ENCODE measurements at regions not wholly inside any gene's neighbourhood (a gene's known extent, or its start where the extent isn't known, plus 50 kb on each side); places are given as distances from the start of the nearest gene placed in this dataset.

DNA sequence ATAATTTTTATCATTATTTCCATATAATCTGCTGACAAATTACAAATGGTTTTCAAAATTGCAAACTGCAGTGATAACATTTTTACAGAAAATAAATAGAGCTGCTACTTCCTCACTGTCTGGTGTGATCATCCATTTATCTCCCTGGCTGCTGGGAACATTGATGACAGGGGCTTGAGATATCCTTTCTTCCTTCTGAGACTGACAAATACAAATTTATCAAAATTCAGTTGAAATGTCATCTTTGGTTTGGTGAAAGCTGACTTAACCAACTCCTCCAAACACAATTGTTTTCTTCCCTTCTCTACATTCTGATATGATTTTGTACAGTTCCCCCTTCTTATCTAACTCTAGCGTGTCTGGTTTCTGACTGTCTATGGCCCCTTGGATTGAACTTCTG is 611.8 kb upstream of the KLF4 start:
- H3K4me3 Mint-ChIP-seq: no peak overlapping the region
- H3K4me1 Mint-ChIP-seq: no peaks in the 10 kb centered on the region
- no peak overlapping the region for H3K27ac Mint-ChIP-seq
- H3K9me3 Mint-ChIP-seq: no peaks in the 10 kb centered on the region
- H3K27me3 Mint-ChIP-seq: no peaks in the 10 kb centered on the region
- H3K36me3 Mint-ChIP-seq: no peaks in the 10 kb centered on the region

DNA sequence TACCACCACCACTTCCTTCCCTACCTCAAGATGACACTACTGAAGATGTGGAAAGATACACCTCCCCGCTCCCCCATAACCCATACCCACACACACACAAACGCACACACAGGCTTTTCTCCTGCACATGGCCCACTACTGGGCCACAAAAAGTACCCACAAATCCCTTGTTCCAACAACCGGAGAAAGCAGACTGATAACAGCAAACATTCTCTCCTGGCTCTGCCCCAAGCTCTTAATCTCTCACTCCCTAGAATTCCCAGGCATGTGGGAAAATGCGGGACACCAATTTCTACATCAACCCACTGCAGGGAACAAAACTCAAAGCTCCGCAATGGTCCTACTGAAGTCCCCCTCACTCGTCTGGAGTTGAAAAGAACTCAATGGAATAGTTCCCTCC is 611.0 kb upstream of the KLF4 start:
- Mint-ChIP-seq H3K9me3 (no peaks in the 10 kb centered on the region), H3K27ac (no peak overlapping the region), H3K27me3 (no peaks in the 10 kb centered on the region), H3K36me3 (no peaks in the 10 kb centered on the region), H3K4me1 (no peaks in the 10 kb centered on the region), H3K4me3 (no peak overlapping the region)

DNA sequence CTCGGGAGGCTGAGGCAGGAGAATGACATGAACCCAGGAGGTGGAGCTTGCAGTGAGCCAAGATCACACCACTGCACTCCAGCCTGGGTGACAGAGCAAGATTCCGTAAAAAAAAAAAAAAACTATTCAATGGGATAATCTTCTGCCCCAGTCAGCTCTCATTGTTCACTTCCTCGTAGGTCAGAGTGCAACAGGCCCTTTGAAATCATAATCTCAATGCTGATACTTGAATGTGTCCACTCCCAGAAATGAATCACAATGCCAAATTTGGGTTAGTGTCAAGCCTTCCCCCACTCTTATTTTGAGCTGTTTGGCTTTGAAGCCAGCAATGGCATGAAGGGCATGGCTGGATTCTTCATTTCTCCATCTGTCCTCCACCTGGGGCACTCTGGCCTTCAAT is 610.3 kb upstream of the KLF4 start:
- H3K4me1 Mint-ChIP-seq: no peaks in the 10 kb centered on the region
- H3K4me3 Mint-ChIP-seq: no peak overlapping the region
- no peaks in the 10 kb centered on the region for H3K27me3 Mint-ChIP-seq

DNA sequence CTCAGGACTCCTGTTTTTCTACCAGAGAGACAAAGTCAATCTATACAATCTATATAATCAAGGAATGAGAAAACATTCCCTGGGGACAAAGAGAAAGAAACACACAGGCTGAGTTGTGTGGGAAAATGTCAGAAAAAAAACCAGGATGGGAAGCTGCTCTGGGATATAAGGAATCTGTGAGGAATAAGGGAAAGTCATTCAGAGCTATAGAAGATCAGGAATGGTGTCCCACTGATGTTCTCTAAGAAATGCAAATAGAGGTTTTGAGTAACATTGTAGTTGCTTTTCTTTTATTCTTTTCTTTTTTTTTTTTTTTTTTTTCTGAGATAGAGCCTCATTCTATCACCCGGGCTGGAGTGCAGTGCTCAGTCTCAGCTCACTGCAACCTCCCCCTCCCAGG is 605.9 kb upstream of the KLF4 start:
- H3K9me3 Mint-ChIP-seq: peaks cover 10% of the 10 kb centered on the region
- no peaks in the 10 kb centered on the region for H3K4me1 Mint-ChIP-seq
- H3K36me3 Mint-ChIP-seq: no peaks in the 10 kb centered on the region
- no peaks in the 10 kb centered on the region for H3K27me3 Mint-ChIP-seq
- H3K27ac Mint-ChIP-seq: no peak overlapping the region
- H3K4me3 Mint-ChIP-seq: no peak overlapping the region

More for the DNA sequence above, 610.3 kb upstream of the KLF4 start:
- H3K9me3 Mint-ChIP-seq: no peaks in the 10 kb centered on the region
- H3K36me3 Mint-ChIP-seq: no peaks in the 10 kb centered on the region
- no peak overlapping the region for H3K27ac Mint-ChIP-seq

DNA sequence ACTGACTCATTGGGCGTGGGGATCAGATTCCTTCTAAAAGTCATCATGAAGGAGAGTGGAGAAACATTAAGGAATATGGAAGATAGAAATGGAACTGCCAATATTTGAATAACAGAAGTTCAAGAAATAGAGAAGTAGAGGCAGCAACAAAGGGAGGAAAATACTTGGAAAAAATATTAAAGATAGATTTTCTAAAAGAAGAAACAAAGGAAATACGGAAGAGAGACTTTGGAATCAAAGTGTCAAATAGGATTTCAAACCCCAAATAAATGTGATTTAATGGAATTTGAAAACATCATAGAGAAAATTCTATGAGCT is 605.1 kb upstream of the KLF4 start:
- no peak overlapping the region for H3K27ac Mint-ChIP-seq
- H3K36me3 Mint-ChIP-seq: no peaks in the 10 kb centered on the region
- H3K4me1 Mint-ChIP-seq: no peaks in the 10 kb centered on the region
- no peak overlapping the region for H3K4me3 Mint-ChIP-seq
- H3K9me3 Mint-ChIP-seq: peaks cover 13% of the 10 kb centered on the region
- H3K27me3 Mint-ChIP-seq: no peaks in the 10 kb centered on the region

DNA sequence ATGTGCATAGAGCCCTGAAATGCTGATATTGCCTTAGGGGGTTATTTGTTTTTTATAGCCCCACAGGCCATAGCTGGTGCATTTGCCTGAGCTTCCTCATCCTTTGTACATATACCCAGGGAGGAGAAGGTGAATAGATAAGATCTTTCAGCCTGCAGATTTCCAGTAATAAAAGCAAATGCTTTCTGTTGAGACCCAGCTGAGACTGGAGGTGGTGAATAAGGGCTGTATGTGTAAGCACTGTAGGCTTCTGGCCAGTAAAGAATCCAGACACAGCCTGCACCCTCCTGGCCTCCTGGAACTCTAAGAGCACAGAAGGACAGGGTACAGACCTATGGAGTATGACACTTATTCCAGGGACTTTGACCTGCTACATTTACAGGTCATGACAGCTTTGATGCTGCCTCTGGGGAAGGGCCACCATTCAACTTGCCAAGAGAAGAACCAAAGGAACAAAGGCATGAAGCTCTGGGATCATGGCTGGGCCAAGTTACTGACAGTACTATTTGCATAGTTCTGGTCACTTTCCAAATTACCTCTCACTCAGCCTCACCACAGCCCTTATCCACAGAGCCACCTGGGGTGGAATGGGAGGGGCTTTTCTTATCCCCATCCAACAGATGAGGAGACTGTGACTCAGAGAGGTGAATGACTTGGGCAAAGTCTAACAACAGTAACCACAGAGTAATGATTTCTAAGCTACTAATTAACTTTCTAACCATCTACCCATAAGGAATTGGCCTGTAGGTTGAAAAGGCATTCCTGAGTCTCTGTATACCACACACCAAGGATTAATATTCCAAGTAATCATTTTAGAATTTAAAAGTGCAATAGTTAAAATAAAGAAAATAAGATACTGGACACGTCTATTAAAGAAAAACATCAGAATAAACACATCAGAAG is 604.5 kb upstream of the KLF4 start:
- Mint-ChIP-seq H3K4me1 (no peaks in the 10 kb centered on the region), H3K27me3 (no peaks in the 10 kb centered on the region), H3K4me3 (no peak overlapping the region), H3K9me3 (peaks cover 16% of the 10 kb centered on the region), H3K27ac (no peak overlapping the region), H3K36me3 (no peaks in the 10 kb centered on the region)

DNA sequence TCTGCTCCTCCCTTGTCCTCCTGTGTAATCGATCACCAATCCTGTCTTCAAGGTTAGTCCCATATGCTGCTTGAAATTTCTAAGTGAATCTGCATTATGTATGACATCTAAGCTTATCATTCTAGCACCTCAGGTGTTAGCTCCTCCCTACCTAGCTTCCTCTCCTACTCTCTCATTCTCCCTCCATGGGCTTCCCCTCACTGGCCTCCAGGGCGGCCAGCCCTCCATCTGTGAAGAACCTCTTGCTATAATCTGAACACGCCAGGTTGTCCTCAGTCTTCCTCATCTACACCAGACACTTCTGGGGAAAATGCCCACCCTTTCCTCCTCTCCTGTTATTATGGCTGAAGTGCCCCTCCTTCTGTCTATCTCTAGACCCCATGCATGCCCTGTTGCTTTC is 599.3 kb upstream of the KLF4 start:
- Mint-ChIP-seq H3K4me1 (no peaks in the 10 kb centered on the region), H3K9me3 (peaks cover 24% of the 10 kb centered on the region), H3K36me3 (no peaks in the 10 kb centered on the region), H3K27ac (no peak overlapping the region), H3K4me3 (no peak overlapping the region), H3K27me3 (no peaks in the 10 kb centered on the region)

DNA sequence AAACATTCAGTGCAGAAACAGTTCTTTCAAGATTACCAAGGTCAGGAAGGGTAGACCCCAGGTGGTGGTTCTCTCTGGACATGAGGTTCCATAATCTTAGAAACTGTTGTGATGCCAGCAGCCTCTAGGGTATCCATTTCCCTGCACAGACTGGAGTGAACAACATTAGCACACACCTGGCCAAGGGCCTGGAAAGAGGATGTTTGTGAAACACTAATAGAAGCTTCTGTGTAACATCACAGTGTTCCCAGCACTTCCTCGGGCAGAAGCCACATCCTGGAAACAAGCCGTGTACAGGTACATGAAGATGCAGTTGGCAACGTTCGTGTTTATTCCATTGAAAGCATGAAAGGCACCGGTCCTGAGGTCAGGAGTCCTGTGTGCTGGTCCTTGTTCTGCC is 598.2 kb upstream of the KLF4 start:
- H3K4me1 Mint-ChIP-seq: no peaks in the 10 kb centered on the region
- H3K4me3 Mint-ChIP-seq: no peak overlapping the region
- peaks cover 24% of the 10 kb centered on the region for H3K9me3 Mint-ChIP-seq

DNA sequence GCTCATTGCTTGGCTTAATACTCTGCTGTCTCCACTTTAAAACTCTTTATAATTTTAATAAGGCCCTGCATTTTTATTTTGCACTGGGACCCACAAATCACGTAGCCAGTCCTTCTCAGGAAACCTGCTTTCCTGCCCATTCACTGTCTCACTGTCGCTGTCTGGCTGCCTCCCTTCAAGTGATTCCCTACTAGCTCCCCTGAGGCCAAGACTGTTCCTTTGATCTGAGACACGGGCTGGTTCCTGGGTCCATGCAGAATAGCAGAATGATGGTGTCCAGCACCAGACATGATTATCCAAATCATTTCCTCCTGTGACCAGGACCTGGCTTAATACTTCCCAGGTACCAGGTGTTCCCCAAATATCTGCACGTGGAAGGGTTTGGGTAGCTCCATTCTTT is 597.1 kb upstream of the KLF4 start:
- Mint-ChIP-seq H3K4me1 (no peaks in the 10 kb centered on the region), H3K27me3 (no peaks in the 10 kb centered on the region), H3K4me3 (no peak overlapping the region), H3K9me3 (peaks cover 22% of the 10 kb centered on the region), H3K36me3 (no peaks in the 10 kb centered on the region), H3K27ac (no peak overlapping the region)

More for the DNA sequence above, 598.2 kb upstream of the KLF4 start:
- H3K27me3 Mint-ChIP-seq: no peaks in the 10 kb centered on the region
- no peaks in the 10 kb centered on the region for H3K36me3 Mint-ChIP-seq
- H3K27ac Mint-ChIP-seq: no peak overlapping the region

DNA sequence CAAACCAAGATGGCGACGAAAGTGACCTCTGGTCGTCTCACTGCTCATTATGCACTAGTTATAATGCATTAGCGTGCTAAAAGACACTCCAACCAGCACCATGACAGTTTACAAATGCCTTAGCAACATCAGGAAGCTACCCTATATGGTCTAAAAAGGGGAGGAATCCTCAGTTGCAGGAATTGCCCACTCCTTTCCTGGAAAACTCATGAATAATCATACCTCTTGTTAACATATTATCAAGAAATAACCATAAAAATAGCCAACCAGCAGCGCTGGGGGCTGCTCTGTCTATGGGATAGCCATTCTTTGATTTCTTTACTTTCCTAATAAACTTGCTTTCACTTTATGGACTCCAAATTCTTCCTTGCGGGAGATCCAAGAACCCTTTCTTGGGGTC is 595.7 kb upstream of the KLF4 start:
- Mint-ChIP-seq H3K27me3 (no peaks in the 10 kb centered on the region), H3K27ac (no peak overlapping the region), H3K4me3 (no peak overlapping the region), H3K9me3 (peaks cover 14% of the 10 kb centered on the region), H3K4me1 (no peaks in the 10 kb centered on the region), H3K36me3 (no peaks in the 10 kb centered on the region)

DNA sequence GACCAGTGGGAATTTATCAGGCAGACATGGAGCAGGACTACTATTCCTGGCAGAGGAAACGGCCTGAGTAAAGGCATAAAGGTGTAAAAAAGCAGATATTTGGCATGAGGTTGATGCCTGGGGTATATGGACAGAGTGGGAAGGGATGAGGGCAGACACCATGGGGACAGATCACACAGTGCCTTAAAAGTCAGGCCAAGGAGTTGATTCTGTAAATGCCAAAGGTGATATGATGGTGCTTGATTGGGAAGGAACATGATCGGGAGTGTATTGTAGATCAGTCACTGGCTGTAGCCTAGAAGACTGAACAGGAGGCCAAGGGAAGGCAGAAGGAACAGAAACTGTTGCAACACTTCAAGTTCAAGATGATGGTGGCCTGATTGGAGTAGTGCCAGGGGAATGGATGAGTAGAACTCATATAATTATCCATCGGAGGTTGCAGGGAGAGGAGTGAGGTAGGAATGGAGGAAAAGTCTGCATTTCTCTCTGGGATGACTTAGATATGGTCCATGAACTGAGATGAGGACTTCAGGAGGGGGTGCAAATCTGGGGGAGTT is 594.3 kb upstream of the KLF4 start:
- no peaks in the 10 kb centered on the region for H3K4me1 Mint-ChIP-seq
- H3K27ac Mint-ChIP-seq: no peak overlapping the region
- peaks cover 8% of the 10 kb centered on the region for H3K9me3 Mint-ChIP-seq
- no peaks in the 10 kb centered on the region for H3K27me3 Mint-ChIP-seq
- H3K4me3 Mint-ChIP-seq: no peak overlapping the region
- no peaks in the 10 kb centered on the region for H3K36me3 Mint-ChIP-seq

DNA sequence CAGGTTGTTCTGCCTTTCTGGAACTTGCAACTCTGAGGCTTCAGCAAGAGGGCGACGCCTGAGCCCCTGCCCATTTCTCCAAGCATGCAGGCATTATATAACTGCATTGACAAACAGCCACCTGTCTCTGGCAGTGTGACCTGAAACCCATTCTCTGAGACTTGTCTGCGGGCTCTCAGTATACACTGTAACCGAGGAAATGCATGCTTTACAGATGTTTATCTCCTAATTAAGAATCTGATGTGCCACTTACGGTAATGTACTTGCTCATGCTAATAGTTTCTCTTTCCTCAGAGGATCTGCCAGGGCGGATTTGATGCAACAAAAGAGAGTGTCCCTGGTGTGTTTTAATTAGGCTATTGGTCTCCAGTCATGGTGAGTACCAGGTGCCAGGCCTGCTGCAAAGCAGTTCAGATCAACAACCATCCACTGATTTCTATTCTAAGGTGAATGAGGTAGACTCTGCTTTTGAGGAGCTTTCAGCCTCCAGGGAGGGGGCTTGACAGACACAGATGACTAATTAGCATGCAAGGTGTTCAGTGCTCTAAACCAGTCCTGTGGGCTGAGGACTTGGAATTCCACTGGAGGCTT is 593.7 kb upstream of the KLF4 start:
- Mint-ChIP-seq H3K9me3 (peaks cover 8% of the 10 kb centered on the region), H3K36me3 (no peaks in the 10 kb centered on the region), H3K4me1 (no peaks in the 10 kb centered on the region), H3K4me3 (no peak overlapping the region), H3K27me3 (peaks cover 2% of the 10 kb centered on the region), H3K27ac (no peak overlapping the region)

DNA sequence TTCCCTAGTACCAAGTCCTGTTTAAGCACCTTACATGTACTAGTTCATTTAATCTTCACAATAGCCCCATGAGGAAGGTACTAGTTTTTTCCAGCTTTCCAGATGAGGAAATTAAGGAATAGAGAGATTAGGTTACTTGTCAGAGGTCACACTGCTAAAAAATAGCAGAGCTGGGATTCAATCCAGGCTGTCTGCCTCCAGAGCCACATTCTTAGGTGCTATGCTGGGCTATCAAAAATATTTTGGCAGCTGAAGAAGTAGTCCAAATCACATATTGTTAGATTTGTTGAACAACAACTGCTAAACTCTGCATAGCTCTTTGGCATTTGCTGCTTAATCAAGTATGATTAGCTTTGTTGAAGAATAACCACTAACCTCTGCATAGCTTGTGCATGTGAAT is 591.5 kb upstream of the KLF4 start:
- H3K36me3 Mint-ChIP-seq: no peaks in the 10 kb centered on the region
- H3K4me1 Mint-ChIP-seq: no peaks in the 10 kb centered on the region
- peaks cover 2% of the 10 kb centered on the region for H3K27me3 Mint-ChIP-seq
- no peak overlapping the region for H3K4me3 Mint-ChIP-seq
- H3K27ac Mint-ChIP-seq: no peak overlapping the region
- no peaks in the 10 kb centered on the region for H3K9me3 Mint-ChIP-seq

DNA sequence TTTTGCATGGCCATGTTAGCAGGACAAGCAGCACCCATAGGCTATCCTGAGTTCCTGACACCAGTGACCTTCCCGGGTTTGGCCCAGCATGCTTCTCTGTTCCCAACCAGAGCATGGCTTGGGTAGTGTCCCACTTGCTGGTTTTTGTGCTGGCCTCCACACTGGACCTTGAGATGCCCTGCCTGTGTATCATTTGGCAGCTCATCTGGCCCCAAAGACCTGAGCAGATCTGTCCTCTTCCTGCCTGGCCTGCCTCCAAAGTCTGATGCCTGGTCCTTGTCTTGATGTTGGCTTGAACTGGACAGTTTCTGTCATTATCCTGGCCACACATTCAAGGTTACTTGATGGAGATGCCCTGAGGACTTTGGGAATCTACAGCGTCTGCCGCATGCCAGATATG is 590.7 kb upstream of the KLF4 start:
- Mint-ChIP-seq H3K9me3 (no peaks in the 10 kb centered on the region), H3K4me1 (no peaks in the 10 kb centered on the region), H3K36me3 (no peaks in the 10 kb centered on the region), H3K27me3 (peaks cover 2% of the 10 kb centered on the region), H3K27ac (no peak overlapping the region), H3K4me3 (no peak overlapping the region)

DNA sequence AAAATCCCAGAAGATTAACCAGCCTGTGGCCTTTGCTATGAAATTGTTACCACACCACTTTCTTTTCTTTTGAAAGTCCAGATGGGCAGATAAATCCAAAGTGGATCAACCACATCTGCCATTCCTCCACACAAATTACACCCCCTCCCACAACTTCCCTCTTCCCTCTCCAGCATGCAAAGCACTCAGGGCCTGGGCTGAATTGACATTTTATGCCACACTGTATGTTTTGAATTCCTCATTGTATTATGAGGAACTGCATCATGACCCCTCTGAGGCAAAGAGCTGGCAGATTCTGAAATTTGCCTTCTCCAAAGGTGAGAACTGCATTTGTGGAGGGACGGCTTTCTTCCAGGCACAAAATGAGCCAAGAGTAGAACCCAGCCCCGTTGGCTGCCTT is 589.2 kb upstream of the KLF4 start:
- H3K9me3 Mint-ChIP-seq: no peaks in the 10 kb centered on the region
- H3K36me3 Mint-ChIP-seq: no peaks in the 10 kb centered on the region
- no peak overlapping the region for H3K27ac Mint-ChIP-seq
- no peak overlapping the region for H3K4me3 Mint-ChIP-seq
- no peaks in the 10 kb centered on the region for H3K4me1 Mint-ChIP-seq
- peaks cover 2% of the 10 kb centered on the region for H3K27me3 Mint-ChIP-seq

DNA sequence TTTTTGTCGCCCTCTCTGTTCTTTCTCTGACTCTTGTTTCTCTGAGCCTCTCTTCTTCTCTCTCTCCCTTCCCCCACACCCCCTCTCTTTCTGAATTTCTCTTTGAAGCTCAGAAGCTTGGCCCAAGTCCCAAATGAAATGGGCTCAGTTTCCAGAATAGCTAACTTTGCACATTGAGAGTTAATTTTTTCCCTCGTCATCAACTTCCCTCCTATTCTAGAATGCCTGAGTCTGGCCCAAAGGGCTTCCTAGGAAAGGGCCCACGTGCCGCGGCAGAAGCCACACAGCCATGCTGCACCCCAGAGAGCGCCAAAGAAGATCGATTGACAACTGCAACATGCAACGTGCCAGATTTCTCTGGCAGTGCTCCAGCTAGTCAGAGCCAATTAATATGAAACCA is 588.8 kb upstream of the KLF4 start:
- Mint-ChIP-seq H3K9me3 (no peaks in the 10 kb centered on the region), H3K4me3 (no peak overlapping the region), H3K36me3 (no peaks in the 10 kb centered on the region), H3K4me1 (no peaks in the 10 kb centered on the region), H3K27me3 (peaks cover 2% of the 10 kb centered on the region), H3K27ac (no peak overlapping the region)
